Astrocyte of the spinal cord (primary cell): ENCODE measurements at regions not wholly inside any gene's neighbourhood (a gene's known extent, or its start where the extent isn't known, plus 50 kb on each side); places are given as distances from the start of the nearest gene placed in this dataset.

ENCODE experiments used
- DNase-seq: peaks from one replicate; pipeline ENCODE4 v3.0.0; 2011; ENCODE audit warnings: low read depth, low spot score
- H3K4me3 ChIP-seq: 2 replicates; pipeline ENCODE4 v1.5.1; 2011; ENCODE audit warnings: low read depth, mild to moderate bottlenecking, low read length, moderate library complexity
- in situ Hi-C: cut with HindIII; loops from 2 replicates; pipeline ENCODE4 v1.10.0; 2017; ENCODE audit warnings: low sequenced_read_pairs
- TF ChIP-seq, protein P1 (sequence below): IDR thresholded peaks from 2 replicates; pipeline ENCODE4 v1.5.1; 2012; ENCODE audit warnings: low read depth, mild to moderate bottlenecking, low read length, inconsistent platforms

DNA sequence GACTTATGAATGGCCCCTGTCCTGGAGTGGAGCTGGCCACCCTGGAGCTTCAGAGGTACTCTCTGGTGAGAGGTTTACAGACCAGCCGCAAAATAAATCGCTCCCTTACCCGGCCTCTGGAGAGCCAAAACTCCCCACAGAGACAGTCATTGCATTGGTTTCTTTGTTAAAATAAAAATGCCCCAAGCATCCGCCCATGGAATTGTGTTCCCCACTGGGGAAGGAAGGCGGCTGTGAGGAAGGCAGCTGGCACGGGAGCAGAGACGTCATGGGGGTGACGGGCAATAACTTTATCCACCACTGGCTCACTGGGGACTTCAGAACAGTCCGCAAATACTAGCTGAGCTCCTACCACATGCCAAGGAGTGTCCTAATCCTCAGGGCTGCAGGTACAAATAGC is 266.2 kb upstream of the FOXF1 start:
- TF ChIP-seq, protein P1, sequence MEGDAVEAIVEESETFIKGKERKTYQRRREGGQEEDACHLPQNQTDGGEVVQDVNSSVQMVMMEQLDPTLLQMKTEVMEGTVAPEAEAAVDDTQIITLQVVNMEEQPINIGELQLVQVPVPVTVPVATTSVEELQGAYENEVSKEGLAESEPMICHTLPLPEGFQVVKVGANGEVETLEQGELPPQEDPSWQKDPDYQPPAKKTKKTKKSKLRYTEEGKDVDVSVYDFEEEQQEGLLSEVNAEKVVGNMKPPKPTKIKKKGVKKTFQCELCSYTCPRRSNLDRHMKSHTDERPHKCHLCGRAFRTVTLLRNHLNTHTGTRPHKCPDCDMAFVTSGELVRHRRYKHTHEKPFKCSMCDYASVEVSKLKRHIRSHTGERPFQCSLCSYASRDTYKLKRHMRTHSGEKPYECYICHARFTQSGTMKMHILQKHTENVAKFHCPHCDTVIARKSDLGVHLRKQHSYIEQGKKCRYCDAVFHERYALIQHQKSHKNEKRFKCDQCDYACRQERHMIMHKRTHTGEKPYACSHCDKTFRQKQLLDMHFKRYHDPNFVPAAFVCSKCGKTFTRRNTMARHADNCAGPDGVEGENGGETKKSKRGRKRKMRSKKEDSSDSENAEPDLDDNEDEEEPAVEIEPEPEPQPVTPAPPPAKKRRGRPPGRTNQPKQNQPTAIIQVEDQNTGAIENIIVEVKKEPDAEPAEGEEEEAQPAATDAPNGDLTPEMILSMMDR = no peak
- in situ Hi-C loops = no loop called here
- H3K4me3 ChIP-seq = no peak overlapping the region
- no peak for DNase-seq

DNA sequence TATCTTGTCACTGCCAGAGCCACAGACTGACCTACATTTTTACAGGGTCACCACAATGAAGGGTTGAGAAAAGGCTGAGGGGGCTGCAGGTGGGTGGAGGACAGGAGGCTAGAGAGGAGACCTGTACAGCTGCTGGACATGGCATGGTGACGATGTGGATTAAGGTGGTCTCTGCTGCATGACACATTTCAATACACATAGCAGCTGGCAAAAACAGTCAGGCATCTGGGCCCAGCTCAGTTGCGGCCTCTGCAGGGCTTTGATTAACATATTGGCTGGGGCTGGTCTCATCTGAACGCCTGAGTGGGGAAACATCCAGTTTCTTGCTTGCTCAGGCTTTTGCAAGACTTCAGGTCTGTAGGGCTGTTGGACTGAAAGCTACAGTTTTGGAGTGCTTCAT is 265.4 kb upstream of the FOXF1 start:
- no peak overlapping the region for H3K4me3 ChIP-seq
- no peak for DNase-seq
- TF ChIP-seq, protein P1 = no peak
- in situ Hi-C loops = no loop called here

- in situ Hi-C loops = no loop called here
- TF ChIP-seq, protein P1 = no peak
Observed at GRCh38 chr16:86245351-86245750, 265.0 kb upstream of the FOXF1 start.

DNA sequence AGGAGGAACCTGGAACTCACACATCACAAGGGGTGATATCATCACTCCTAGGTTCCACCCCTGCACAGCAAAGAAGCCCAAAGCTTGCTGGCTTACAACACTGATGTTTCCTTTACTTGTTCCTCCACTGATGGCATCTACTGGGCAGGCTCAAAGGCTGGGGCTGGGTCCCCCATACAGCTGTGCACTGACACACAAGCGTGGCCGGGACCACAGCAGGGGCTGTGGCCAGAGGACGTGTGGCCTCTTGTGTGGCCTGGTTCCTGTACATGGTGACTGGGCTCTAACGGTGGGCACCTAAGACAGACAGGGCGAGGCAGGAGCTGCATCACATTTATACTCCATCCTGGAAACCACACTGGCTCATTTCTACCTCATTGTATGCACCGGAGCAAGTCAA is 264.4 kb upstream of the FOXF1 start:
- DNase-seq = no peak
- TF ChIP-seq, protein P1 = no peak
- in situ Hi-C loops = no loop called here
- H3K4me3 ChIP-seq = no peak overlapping the region

More at GRCh38 chr16:86245351-86245750, 265.0 kb upstream of the FOXF1 start:
- no peak for DNase-seq
- H3K4me3 ChIP-seq = no peak overlapping the region

GRCh38 chr16:86248310-86248905 is 261.9 kb upstream of the FOXF1 start:
- TF ChIP-seq, protein P1 = no peak
- no peak for DNase-seq
- no peak overlapping the region for H3K4me3 ChIP-seq
- in situ Hi-C loops = no loop called here

- TF ChIP-seq, protein P1 = no peak
- DNase-seq = no peak
- in situ Hi-C loops = no loop called here
- no peak overlapping the region for H3K4me3 ChIP-seq
Observed at GRCh38 chr16:86249631-86250030, 260.7 kb upstream of the FOXF1 start.

DNA sequence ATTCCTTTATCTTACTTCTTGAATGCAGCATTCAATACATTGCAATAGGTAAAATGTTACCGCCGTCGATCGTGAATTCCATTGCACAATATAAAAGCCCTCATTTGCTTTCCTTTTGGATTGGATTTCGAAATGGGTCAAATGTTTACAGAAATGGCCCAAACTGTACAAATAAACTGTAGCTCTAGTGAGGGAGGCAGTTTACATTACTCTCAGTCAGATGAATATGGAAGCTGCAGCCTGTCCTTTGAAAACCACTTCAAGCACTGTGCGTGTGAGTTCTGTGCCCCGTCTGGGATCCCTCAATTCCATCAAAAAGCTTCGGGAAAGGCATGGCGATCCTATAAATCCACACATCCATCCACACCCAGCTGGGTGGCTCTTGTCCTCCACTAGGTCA is 258.6 kb upstream of the FOXF1 start:
- in situ Hi-C loops = no loop called here
- no peak for DNase-seq

More for the DNA sequence above, 258.6 kb upstream of the FOXF1 start:
- no peak overlapping the region for H3K4me3 ChIP-seq
- TF ChIP-seq, protein P1 = no peak
